ENCODE measurements at regions not wholly inside any gene's neighbourhood (a gene's known extent, or its start where the extent isn't known, plus 50 kb on each side); places are given as distances from the start of the nearest gene placed in this dataset.

DNA sequence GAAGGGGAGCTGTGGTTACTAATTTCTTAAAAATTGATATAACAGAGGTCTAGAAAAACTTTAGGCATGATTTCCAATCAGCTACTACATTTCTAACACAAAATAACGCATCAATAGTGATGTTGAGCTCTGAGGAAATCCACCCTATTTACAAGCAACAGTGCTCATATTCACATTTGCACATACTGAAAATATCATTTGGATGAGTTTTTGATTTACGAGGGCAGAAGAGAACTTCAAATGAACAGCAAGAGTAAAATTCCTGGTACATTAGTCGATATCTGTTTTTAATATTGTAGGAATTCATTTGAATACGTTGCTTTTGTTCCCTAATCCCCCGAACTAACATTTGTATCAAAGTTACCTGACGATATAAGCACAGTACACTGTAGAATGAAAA lies 761.0 kb upstream of the POU3F3 start:
- TF ChIP-seq POLR2A (IDR thresholded peaks at IDR 0.05; ENCODE audit: low read length) (no peak), GATA1 (IDR thresholded peaks at IDR 0.05; ENCODE audit: low read depth, low read length) (no peak)
